Kidney epithelial cell (primary cell): ENCODE measurements at regions not wholly inside any gene's neighbourhood (a gene's known extent, or its start where the extent isn't known, plus 50 kb on each side); places are given as distances from the start of the nearest gene placed in this dataset.

Experiments
- DNase-seq: peaks from one replicate; pipeline ENCODE4 v3.0.0-alpha.2; 2010; ENCODE audit warnings: low read depth
- H3K27me3 ChIP-seq: 2 replicates; pipeline ENCODE4 v1.6.0; 2011; ENCODE audit warnings: low read length; ENCODE audit not compliant: control insufficient read depth, insufficient read depth
- H3K36me3 ChIP-seq: 2 replicates; pipeline ENCODE4 v1.5.1; 2011; ENCODE audit warnings: low read length; ENCODE audit not compliant: control insufficient read depth, insufficient read depth
- H3K4me3 ChIP-seq: 2 replicates; pipeline ENCODE4 v1.5.1; 2011; ENCODE audit warnings: low read depth, mild to moderate bottlenecking, control low read depth, low read length
- CTCF ChIP-seq: IDR thresholded peaks from 2 replicates; pipeline ENCODE4 v1.5.1; 2011; ENCODE audit warnings: mild to moderate bottlenecking, moderate library complexity, low read length, control low read depth, inconsistent platforms; ENCODE audit not compliant: insufficient read depth, poor library complexity, severe bottlenecking

DNA sequence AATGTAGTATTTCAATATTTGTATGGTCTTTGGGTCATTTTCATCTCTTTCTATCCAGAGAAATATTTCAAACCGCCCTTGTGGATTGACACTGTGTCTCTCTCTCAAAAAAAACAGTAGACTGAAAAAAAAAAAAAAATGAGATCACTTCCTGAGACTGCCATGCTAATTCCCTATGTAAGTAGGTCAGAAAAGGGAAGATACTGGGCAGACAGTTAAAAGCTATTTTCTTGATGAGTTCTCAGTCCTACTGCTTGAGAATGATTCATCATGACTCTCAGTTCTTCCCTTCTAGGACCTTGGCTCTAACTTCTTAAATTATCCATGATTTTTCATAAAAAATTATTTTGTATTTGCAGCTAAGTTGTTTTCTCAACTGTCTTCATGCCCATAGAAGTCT, 672.3 kb upstream of the REG3G start:
- no peak for TF ChIP-seq CTCF
- no peak for DNase-seq
- H3K27me3 ChIP-seq, result no peaks in the 10 kb centered on the region
- H3K4me3 ChIP-seq, result no peak overlapping the region
- no peaks in the 10 kb centered on the region for H3K36me3 ChIP-seq

GRCh38 chr2:78355967-78356366, 669.5 kb upstream of the REG3G start:
- DNase-seq, result no peak
- Histone ChIP-seq H3K27me3 (no peaks in the 10 kb centered on the region), H3K4me3 (no peak overlapping the region), H3K36me3 (no peaks in the 10 kb centered on the region)
- no peak for TF ChIP-seq CTCF

DNA sequence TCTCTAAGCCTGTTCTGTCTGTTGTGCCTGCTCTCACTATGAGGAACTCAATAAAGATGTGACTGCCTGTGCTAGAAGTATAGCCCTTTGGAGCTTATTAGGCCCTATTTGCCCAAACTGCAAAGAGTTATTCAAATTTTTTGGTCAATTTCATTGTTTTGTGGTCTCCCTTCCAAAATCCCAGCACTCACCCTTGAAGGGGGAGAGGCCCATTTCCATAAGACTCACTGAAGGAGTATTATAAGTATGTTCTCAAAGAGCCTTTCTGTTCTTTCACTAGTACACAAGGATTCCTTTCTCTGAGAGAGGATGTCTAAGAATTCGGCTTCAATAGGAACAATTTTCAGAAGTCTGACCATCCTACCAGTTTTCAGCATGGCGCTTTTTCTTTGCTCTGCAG, 641.9 kb upstream of the REG3G start:
- no peaks in the 10 kb centered on the region for H3K27me3 ChIP-seq
- no peak for DNase-seq
- TF ChIP-seq CTCF, result no peak
- no peaks in the 10 kb centered on the region for H3K36me3 ChIP-seq
- no peak overlapping the region for H3K4me3 ChIP-seq

DNA sequence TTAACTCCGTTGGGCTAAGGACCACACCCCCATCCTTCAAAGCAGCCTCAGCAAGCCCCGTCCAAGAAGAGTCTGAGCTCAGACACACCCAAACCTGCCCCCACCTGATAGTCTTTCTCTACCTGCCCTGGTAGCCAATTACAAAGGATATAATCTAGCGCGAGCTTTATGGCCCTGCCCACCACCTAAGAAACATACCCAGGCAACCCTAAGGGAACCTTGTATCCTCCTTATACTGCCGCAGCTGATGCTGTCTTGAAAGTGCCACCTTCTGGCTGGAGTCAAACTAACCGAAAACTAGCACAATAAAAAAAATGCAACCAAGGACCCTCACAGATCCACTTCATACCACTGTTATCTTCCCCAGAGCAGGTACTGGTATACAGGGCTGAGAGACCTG, 628.3 kb upstream of the REG3G start:
- Histone ChIP-seq H3K4me3 (no peak overlapping the region), H3K36me3 (no peaks in the 10 kb centered on the region), H3K27me3 (no peaks in the 10 kb centered on the region)
- no peak for TF ChIP-seq CTCF
- DNase-seq, result no peak

DNA sequence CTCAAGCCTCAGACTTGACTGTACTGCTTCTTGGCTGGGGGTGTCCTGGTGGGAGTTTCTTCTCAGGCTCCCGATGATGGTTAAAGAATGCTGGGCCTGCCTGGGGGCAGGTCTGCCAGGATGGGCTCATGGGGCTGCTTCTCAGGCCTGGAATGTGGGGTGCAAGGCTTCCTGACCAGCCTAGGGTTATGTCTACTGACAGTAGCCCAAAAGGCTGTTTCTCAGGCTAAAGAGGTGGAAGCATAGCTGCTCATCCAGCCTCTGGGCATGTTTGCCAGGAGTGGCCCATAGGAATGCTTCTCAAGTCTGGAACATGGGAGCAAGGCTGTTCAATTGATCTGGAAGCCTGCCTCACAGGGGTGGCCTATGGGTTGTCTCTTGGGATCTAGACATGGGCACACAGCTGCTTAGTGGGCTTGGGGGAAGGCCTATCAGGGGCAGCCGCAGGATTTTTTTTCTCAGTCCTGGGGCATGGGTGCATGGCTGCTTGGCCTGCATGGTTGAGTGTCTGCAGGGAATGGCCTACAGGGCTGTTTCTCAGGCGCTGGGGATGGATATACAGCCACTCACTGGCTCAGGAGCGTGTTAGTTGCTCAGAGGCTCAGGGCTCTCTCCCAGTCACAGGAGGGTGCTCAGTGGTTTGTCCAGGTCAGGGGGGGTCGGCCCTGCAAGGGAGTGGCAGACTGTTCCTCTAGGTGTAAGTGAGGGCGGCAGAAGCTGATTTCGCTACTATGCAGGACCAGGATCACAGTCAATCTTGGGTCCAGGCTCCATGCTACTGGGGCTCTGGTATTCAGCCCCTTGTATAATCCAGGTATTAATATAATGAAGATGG, 617.3 kb upstream of the REG3G start:
- TF ChIP-seq CTCF, result no peak
- H3K36me3 ChIP-seq, result no peaks in the 10 kb centered on the region
- H3K27me3 ChIP-seq, result no peaks in the 10 kb centered on the region
- no peak overlapping the region for H3K4me3 ChIP-seq
- DNase-seq, result no peak

GRCh38 chr2:78408795-78409118, 616.7 kb upstream of the REG3G start:
- H3K4me3 ChIP-seq, result no peak overlapping the region
- no peaks in the 10 kb centered on the region for H3K27me3 ChIP-seq
- no peak for DNase-seq
- TF ChIP-seq CTCF, result no peak
- H3K36me3 ChIP-seq, result no peaks in the 10 kb centered on the region
